22Rv1 (cell line): ENCODE measurements at regions not wholly inside any gene's neighbourhood (a gene's known extent, or its start where the extent isn't known, plus 50 kb on each side); places are given as distances from the start of the nearest gene placed in this dataset.

Experiments used
- H3K27ac ChIP-seq: fragments of 450-650 bp; 2 replicates; pipeline ENCODE4 v1.5.1; 2017
- CTCF ChIP-seq: fragments of 450-650 bp; IDR thresholded peaks from 2 replicates; pipeline ENCODE4 v1.5.1; 2017; ENCODE audit warnings: mild to moderate bottlenecking
- ZFX ChIP-seq: fragments of 450-650 bp; IDR thresholded peaks from 2 replicates; pipeline ENCODE4 v1.6.1; 2017; ENCODE audit warnings: antibody characterized with exemption, borderline replicate concordance

GRCh38 chr1:198040880-198041279 lies 115.9 kb upstream of the NEK7 start:
- TF ChIP-seq CTCF = no peak
- TF ChIP-seq ZFX = no peak
- H3K27ac ChIP-seq = no peak overlapping the region

- TF ChIP-seq ZFX (no peak), CTCF (no peak)
- no peak overlapping the region for H3K27ac ChIP-seq
Measured at GRCh38 chr1:198042168-198042567, 114.6 kb upstream of the NEK7 start.

- TF ChIP-seq ZFX = no peak
- no peak for TF ChIP-seq CTCF
- no peak overlapping the region for H3K27ac ChIP-seq
Measured at GRCh38 chr1:198047913-198048312, 108.9 kb upstream of the NEK7 start.

GRCh38 chr1:198054510-198054909 lies 102.3 kb upstream of the NEK7 start:
- TF ChIP-seq ZFX = no peak
- no peak for TF ChIP-seq CTCF

GRCh38 chr1:198056255-198056654 lies 100.5 kb upstream of the NEK7 start:
- TF ChIP-seq CTCF (peak; percentile 52), ZFX (no peak)
- H3K27ac ChIP-seq = no peak overlapping the region

More at GRCh38 chr1:198054510-198054909, 102.3 kb upstream of the NEK7 start:
- H3K27ac ChIP-seq = no peak overlapping the region

GRCh38 chr1:198064181-198064580 lies 92.6 kb upstream of the NEK7 start:
- H3K27ac ChIP-seq = no peak overlapping the region

GRCh38 chr1:198068285-198068684 lies 88.5 kb upstream of the NEK7 start:
- no peak overlapping the region for H3K27ac ChIP-seq
- TF ChIP-seq ZFX (no peak), CTCF (no peak)

More at GRCh38 chr1:198064181-198064580, 92.6 kb upstream of the NEK7 start:
- TF ChIP-seq CTCF = no peak
- no peak for TF ChIP-seq ZFX
